Effector memory CD4-positive, alpha-beta T cell (primary cell): ENCODE measurements at regions not wholly inside any gene's neighbourhood (a gene's known extent, or its start where the extent isn't known, plus 50 kb on each side); places are given as distances from the start of the nearest gene placed in this dataset.

Experiments
- DNase-seq, 3 donors: peaks; one replicate each; pipeline ENCODE4 v3.0.0-alpha.2; 2020
- H3K27ac ChIP-seq: 2 replicates; pipeline ENCODE4 v1.7.0; 2013; ENCODE audit warnings: mild to moderate bottlenecking, low read length, moderate library complexity; ENCODE audit not compliant: insufficient read depth, poor library complexity, severe bottlenecking
- H3K27me3 ChIP-seq: replicated peaks from 2 replicates; pipeline ENCODE4 v1.7.0; 2013; ENCODE audit warnings: mild to moderate bottlenecking, low read length; ENCODE audit not compliant: insufficient read depth, control insufficient read depth, poor library complexity, severe bottlenecking
- H3K36me3 ChIP-seq: 2 replicates; pipeline ENCODE4 v1.7.0; 2013; ENCODE audit warnings: mild to moderate bottlenecking, low read length, moderate library complexity; ENCODE audit not compliant: control insufficient read depth, insufficient read depth
- H3K4me1 ChIP-seq: 2 replicates; pipeline ENCODE4 v1.7.0; 2013; ENCODE audit warnings: low read length, mild to moderate bottlenecking; ENCODE audit not compliant: control insufficient read depth, insufficient read depth, poor library complexity, severe bottlenecking
- H3K4me3 ChIP-seq: 2 replicates; pipeline ENCODE4 v1.7.0; 2013; ENCODE audit warnings: low read length, low read depth, mild to moderate bottlenecking; ENCODE audit not compliant: insufficient read depth, poor library complexity, severe bottlenecking
- H3K9me3 ChIP-seq: 2 replicates; pipeline ENCODE4 v1.7.0; 2013; ENCODE audit warnings: mild to moderate bottlenecking, low read length, moderate library complexity; ENCODE audit not compliant: control insufficient read depth

DNA sequence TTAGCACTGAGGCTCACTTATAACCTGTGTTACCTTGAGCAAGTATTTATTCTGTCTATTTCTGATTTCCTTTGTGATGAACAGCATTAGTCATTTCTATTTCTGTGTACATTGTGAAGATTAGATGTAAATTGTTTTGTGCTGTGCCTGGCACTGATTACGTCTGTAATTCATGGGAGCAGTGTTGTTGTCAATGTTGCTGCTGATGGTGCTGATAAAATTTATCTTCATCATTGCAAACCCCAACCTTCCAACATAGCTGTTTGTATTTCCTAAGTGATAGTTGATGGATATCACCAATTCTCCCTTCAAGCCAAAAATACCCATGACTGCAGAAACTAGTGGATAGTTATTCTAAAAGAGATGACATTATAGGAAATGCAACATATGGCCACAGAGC lies 400.5 kb upstream of the GRM3 start:
- no peak for DNase-seq
- Histone ChIP-seq H3K27ac (no peak overlapping the region), H3K4me1 (no peaks in the 10 kb centered on the region), H3K27me3 (no peaks in the 10 kb centered on the region), H3K4me3 (no peak overlapping the region), H3K9me3 (no peaks in the 10 kb centered on the region), H3K36me3 (no peaks in the 10 kb centered on the region)

DNA sequence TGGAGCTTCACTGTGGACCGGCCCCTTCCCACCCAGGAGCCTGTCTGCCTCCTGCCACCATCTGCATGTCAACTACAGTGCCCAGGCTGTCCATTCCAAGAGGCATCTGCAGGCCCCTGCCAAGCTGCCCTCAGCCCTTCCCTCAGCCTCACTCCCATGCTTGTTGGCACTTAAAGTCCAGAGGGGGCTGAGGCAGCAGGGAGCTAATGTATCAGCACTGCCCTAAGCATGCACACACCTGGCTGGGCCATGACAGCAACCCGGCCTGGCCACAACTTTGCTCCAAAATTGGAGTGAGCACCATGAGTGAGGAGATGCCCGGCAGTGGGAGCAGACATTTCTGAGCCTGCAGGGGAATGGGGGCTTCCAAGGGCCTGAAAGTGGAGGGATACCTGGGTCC lies 417.5 kb upstream of the GRM3 start:
- Histone ChIP-seq H3K9me3 (no peaks in the 10 kb centered on the region), H3K27ac (no peak overlapping the region), H3K4me3 (no peak overlapping the region), H3K36me3 (no peaks in the 10 kb centered on the region), H3K27me3 (no peaks in the 10 kb centered on the region), H3K4me1 (no peaks in the 10 kb centered on the region)
- no peak for DNase-seq

DNA sequence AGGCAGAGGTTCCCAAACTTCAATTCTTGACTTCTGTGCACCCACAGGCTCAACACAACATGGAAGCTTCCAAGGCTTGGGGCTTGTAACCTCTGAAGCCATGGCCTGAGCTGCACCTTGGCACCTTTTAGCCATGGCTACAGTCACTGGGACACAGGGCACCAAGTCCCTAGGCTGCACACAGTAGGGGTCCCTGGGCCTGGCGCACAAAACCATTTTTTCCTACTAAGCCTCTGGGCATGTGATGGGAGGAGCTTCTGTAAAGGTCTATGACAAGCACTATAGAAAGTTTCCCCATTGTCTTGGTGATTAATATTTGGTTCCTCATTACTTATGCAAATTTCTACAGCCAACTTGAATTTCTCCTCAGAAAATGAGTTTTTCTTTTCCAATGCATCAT lies 420.9 kb upstream of the GRM3 start:
- Histone ChIP-seq H3K27ac (no peak overlapping the region), H3K9me3 (no peaks in the 10 kb centered on the region), H3K27me3 (no peaks in the 10 kb centered on the region), H3K4me3 (no peak overlapping the region), H3K36me3 (no peaks in the 10 kb centered on the region), H3K4me1 (no peaks in the 10 kb centered on the region)
- no peak for DNase-seq

DNA sequence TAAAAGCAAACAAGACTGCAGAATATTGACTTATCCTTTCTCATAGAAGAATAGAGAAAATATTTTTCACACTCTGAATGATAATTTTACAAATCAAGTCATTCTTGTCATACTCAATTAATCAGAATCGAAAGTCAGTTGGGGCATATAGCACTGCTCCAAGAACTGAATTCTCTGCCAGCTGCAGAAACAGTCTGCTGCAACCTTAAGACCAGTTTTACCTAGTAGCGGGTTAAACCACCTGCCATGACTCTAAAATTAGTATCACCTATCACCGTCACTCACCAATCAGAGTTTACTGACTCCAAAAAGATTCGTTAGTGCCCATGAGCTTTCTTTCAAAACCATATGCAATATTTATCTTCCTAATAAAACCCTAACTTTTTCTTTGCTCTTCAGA lies 429.0 kb upstream of the GRM3 start:
- no peaks in the 10 kb centered on the region for H3K27me3 ChIP-seq
- DNase-seq = no peak
- H3K36me3 ChIP-seq = no peaks in the 10 kb centered on the region
- no peaks in the 10 kb centered on the region for H3K4me1 ChIP-seq
- H3K27ac ChIP-seq = no peak overlapping the region
- H3K9me3 ChIP-seq = no peaks in the 10 kb centered on the region
- H3K4me3 ChIP-seq = no peak overlapping the region

DNA sequence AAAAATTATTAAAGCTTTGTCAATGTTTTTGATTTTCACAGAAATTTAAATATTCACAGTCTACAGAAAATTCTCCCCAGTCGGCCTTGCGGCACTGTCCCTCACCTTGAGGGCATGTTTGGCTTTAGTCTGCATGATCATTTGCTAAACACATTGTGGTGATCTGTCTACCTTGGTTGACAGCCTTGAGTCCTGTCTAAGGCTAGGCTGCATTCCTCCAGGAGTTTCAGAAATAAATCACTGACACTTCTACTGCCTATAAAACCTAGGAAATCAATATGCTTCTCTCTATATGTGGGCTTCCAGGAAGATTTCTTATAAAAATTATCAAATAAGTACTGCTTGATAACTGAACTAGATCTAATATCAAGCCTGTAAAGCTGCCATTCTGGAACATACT lies 430.7 kb upstream of the GRM3 start:
- H3K4me1 ChIP-seq = no peaks in the 10 kb centered on the region
- no peaks in the 10 kb centered on the region for H3K27me3 ChIP-seq
- H3K4me3 ChIP-seq = no peak overlapping the region
- no peaks in the 10 kb centered on the region for H3K9me3 ChIP-seq
- no peaks in the 10 kb centered on the region for H3K36me3 ChIP-seq
- DNase-seq = no peak
- no peak overlapping the region for H3K27ac ChIP-seq

DNA sequence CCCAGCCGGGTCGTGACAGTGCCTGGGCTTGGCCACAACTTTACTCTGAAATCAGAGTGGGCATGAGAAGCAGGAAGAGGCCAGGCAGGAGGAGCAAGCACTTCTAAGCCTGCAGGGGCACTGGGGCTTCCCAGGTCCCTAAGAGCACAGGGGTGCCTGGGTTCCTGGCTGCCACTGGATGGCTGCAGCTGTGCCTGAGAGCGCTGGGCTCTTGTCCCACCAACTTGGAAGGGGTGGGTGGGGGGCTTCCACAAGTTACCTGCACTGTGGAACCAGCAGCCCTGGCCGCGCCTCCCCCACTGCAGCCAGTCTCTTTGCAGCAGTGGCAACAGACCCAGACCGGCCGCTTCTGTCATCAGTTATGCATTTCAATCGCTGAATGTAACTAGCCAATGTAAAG lies 434.7 kb upstream of the GRM3 start:
- H3K4me3 ChIP-seq = no peak overlapping the region
- H3K9me3 ChIP-seq = no peaks in the 10 kb centered on the region
- DNase-seq = no peak
- H3K27me3 ChIP-seq = no peaks in the 10 kb centered on the region
- H3K27ac ChIP-seq = no peak overlapping the region
- no peaks in the 10 kb centered on the region for H3K36me3 ChIP-seq
- no peaks in the 10 kb centered on the region for H3K4me1 ChIP-seq

DNA sequence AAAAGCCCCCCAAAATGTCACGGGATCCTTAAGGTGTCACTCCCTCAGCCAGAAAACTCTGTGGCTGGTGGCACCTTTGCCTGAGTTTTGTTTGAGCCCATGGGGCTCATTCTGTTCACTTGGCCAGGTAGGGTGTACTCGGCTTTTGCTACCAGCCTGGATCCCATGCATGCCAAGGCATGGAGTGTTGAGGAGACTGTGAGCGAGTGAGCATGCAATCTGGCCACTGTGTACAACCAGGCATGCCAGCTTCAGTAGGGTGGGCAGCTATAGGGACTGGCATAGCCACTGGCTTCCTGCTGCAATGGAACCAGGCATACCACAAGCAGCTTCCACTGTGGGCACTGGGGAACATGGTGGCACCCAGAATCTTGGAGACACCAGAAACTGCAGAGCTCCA lies 436.0 kb upstream of the GRM3 start:
- no peaks in the 10 kb centered on the region for H3K27me3 ChIP-seq
- H3K4me3 ChIP-seq = no peak overlapping the region
- no peaks in the 10 kb centered on the region for H3K9me3 ChIP-seq
- H3K36me3 ChIP-seq = no peaks in the 10 kb centered on the region
- H3K4me1 ChIP-seq = no peaks in the 10 kb centered on the region
- no peak overlapping the region for H3K27ac ChIP-seq
- no peak for DNase-seq

DNA sequence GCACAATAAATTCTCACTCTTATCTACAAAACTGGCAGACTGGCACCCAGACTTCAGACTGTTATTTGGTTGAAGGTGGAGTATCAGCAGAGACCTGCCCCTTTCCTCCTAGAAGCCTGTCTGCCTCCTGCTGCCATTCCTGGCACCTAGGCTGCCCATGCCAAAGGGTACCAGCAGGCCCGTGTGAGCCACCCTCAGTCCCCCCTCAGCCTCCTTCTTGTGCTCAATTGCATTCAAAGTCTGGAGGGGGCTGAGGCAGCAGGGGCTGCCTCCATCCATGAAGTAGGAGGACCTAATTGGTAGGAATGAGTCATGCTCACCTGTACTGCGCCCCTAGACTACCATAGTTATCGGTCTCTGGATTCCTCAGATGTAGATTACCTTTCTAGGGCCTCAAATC lies 440.9 kb upstream of the GRM3 start:
- no peaks in the 10 kb centered on the region for H3K9me3 ChIP-seq

DNA sequence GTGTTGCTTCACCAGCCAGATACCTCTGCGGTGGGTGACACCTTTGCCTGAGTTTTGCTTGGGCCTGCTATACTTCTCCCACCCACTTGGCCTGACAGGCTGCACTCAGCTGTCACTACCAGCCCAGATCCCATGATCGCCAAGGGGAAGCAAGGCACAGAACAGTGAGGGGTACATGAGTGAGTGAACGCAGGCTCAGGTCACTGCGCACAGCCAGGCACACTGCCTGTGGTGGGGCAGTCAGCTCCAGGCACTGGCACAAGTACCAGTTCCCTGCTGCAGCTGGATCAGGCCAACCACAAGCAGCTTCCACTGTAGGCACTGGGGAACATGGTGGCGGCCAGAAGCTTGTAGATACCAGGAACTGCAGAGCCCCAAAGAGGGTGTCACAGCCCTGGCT lies 441.9 kb upstream of the GRM3 start:
- no peaks in the 10 kb centered on the region for H3K4me1 ChIP-seq

More for the DNA sequence above, 440.9 kb upstream of the GRM3 start:
- Histone ChIP-seq H3K36me3 (no peaks in the 10 kb centered on the region), H3K27me3 (no peaks in the 10 kb centered on the region), H3K27ac (no peak overlapping the region), H3K4me3 (no peak overlapping the region), H3K4me1 (no peaks in the 10 kb centered on the region)
- no peak for DNase-seq

DNA sequence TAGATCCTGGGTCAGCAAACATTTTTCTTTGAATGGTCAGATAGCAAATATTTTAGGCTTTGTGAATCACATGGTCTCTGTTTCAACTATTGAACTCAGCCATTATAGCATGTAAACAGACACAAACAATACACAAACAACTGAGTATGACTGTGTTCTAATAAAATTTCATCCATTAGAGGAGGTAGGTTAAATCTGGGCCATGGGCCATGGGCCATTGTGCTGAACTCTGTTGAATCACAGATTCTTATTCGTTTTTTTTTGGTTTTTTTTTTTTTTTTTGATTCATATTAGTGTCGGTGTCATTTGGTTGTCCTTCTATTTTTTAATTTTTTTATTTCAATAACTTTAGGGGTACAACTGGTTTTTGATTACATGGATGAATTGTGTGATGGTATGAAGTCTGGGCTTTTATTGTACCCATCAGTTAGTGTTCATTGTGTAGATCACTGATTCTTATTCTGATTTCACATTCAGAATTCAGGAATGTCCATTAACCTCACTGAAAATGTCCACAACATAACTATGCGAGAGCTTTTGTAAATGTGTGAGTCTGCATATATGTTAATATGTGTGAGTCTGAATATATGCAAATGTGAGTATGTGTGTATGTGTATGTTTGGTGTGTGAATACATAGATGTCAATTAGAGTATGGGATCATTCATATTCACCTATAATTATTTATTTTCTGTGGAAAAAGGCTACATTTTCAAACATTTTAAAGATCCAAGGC lies 443.7 kb upstream of the GRM3 start:
- no peak overlapping the region for H3K4me3 ChIP-seq
- no peaks in the 10 kb centered on the region for H3K4me1 ChIP-seq
- no peaks in the 10 kb centered on the region for H3K9me3 ChIP-seq
- no peak overlapping the region for H3K27ac ChIP-seq
- no peaks in the 10 kb centered on the region for H3K27me3 ChIP-seq
- H3K36me3 ChIP-seq = no peaks in the 10 kb centered on the region
- no peak for DNase-seq

More for the DNA sequence above, 441.9 kb upstream of the GRM3 start:
- H3K4me3 ChIP-seq = no peak overlapping the region
- H3K9me3 ChIP-seq = no peaks in the 10 kb centered on the region
- H3K27me3 ChIP-seq = no peaks in the 10 kb centered on the region
- no peaks in the 10 kb centered on the region for H3K36me3 ChIP-seq
- DNase-seq = no peak
- H3K27ac ChIP-seq = no peak overlapping the region
